Breast epithelium (tissue), 4 donors: ENCODE measurements at regions not wholly inside any gene's neighbourhood (a gene's known extent, or its start where the extent isn't known, plus 50 kb on each side); places are given as distances from the start of the nearest gene placed in this dataset.

Source experiments
- DNase-seq, 2 donors: peaks; one replicate each; pipeline ENCODE4 v3.0.0-alpha.2; 2019; ENCODE audit warnings: low spot score in 2 of 2
- H3K27ac ChIP-seq, 2 donors: fragments of 200-600 bp; sonication (generic) in 1 of 2; one replicate each; pipeline ENCODE4 v1.5.1; 2016 to 2019; ENCODE audit warnings: mild to moderate bottlenecking in 1 of 2
- H3K27me3 ChIP-seq, 2 donors: fragments of 200-600 bp; sonication (generic) in 1 of 2; one replicate each; pipeline versions ENCODE4 v1.5.1 to v1.6.0; 2017 to 2019; ENCODE audit warnings: control low read depth in 1 of 2, mild to moderate bottlenecking in 1 of 2
- H3K36me3 ChIP-seq: fragments of 200-600 bp; one replicate; pipeline ENCODE4 v1.5.1; 2019
- H3K4me1 ChIP-seq, 2 donors: fragments of 200-600 bp; sonication (generic); one replicate each; pipeline ENCODE4 v1.5.1; 2016 to 2019; ENCODE audit warnings: control low read depth in 1 of 2
- H3K4me3 ChIP-seq, 3 donors: fragments of 200-600 bp; sonication (generic); 1 replicate in 2 of 3; 2 replicates in 1 of 3; pipeline ENCODE4 v1.5.1; 2016 to 2019; ENCODE audit warnings: mild to moderate bottlenecking in 3 of 3, moderate library complexity in 2 of 3
- H3K9me3 ChIP-seq, 2 donors: fragments of 200-600 bp; sonication (generic) in 1 of 2; one replicate each; pipeline ENCODE4 v1.5.1; 2016 to 2019; ENCODE audit warnings: control low read depth in 1 of 2
- POLR2A ChIP-seq: fragments of 450-650 bp; IDR thresholded peaks from one replicate; pipeline ENCODE4 v1.6.1; 2016; ENCODE audit warnings: antibody characterized with exemption, mild to moderate bottlenecking, moderate library complexity
- POLR2AphosphoS5 ChIP-seq, 3 donors: sonication (generic); formaldehyde crosslinking; IDR thresholded peaks; one replicate each; pipeline ENCODE4 v1.6.1; 2017; ENCODE audit warnings: antibody characterized with exemption in 3 of 3
- intact Hi-C: fragments of 100-400 bp; cut with DNase I; formaldehyde crosslinking; loops from one replicate; pipeline ENCODE4 v1.15.1; 2023; ENCODE audit warnings: low total_unique reads
- TF ChIP-seq, protein P1 (sequence below), 3 donors: fragments of 450-650 bp; IDR thresholded peaks; one replicate each; pipeline ENCODE4 v1.5.1; 2016 to 2017; ENCODE audit warnings: antibody characterized with exemption in 3 of 3, mild to moderate bottlenecking in 3 of 3, moderate library complexity in 3 of 3

DNA sequence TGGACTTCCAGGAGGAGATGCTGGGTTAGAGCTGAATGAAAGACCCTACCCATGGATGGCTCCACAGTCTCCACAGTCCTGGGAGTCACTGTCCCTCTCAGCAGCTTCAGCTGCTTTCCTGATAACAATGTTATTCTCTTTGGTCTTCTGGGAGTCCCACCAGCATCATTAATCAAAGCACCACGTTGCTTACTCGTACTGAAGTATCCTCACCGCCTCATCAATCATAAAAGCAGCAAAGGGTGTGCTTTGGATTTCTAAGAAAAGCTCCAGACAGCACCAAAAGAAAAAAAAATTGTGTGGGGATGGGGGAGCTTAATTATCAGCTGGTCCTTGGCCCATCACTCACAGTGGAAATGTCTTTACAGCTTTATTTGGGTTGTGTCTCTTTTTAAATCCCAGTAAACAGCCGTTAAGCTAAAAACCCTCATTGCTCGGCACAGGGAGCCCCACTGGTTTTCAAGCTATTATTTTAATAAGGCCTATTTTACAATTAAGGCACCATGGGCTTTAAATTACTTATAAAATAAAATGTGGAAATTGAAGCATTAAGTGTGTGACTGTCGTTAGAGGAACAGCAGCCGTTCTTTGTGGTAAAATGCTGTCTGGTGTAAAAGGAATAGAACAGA lies 538.0 kb downstream of the EBF1 start:
- no peak for TF ChIP-seq POLR2AphosphoS5 (IDR thresholded peaks at IDR 0.05)
- TF ChIP-seq POLR2A, result no peak
- TF ChIP-seq, protein P1, sequence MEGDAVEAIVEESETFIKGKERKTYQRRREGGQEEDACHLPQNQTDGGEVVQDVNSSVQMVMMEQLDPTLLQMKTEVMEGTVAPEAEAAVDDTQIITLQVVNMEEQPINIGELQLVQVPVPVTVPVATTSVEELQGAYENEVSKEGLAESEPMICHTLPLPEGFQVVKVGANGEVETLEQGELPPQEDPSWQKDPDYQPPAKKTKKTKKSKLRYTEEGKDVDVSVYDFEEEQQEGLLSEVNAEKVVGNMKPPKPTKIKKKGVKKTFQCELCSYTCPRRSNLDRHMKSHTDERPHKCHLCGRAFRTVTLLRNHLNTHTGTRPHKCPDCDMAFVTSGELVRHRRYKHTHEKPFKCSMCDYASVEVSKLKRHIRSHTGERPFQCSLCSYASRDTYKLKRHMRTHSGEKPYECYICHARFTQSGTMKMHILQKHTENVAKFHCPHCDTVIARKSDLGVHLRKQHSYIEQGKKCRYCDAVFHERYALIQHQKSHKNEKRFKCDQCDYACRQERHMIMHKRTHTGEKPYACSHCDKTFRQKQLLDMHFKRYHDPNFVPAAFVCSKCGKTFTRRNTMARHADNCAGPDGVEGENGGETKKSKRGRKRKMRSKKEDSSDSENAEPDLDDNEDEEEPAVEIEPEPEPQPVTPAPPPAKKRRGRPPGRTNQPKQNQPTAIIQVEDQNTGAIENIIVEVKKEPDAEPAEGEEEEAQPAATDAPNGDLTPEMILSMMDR (IDR thresholded peaks at IDR 0.05), result no peak
- DNase-seq, result no peak
- intact Hi-C loops, result no loop called here

DNA sequence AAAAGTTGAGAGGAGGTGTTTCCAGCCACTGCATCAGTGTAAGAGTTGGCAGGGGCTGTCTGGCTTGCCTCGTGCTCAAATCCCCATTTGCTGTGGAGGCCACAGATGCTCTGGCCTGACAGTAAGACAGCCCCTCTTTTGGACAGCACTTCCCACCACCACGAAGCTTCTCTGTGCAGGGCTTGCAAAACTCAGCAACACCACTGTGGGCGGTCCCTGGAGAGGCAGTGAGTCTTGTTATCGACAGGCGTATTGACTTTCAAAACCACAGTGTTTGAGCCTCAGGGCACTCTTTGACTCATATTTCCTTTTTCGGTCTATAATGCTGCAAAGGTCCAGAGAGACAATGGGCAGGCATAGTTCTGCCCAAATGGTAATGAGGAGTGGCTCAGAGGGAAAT lies 539.5 kb downstream of the EBF1 start:
- no peak for DNase-seq
- TF ChIP-seq POLR2AphosphoS5 (IDR thresholded peaks at IDR 0.05), result no peak
- TF ChIP-seq, protein P1 (IDR thresholded peaks at IDR 0.05), result no peak
- no peak for TF ChIP-seq POLR2A

More for the DNA sequence above, 538.0 kb downstream of the EBF1 start:
- Histone ChIP-seq H3K4me1 (no peaks in the 10 kb centered on the region), H3K9me3 (no peaks in the 10 kb centered on the region), H3K27ac (no peak overlapping the region), H3K36me3 (no peaks in the 10 kb centered on the region), H3K4me3 (no peak overlapping the region), H3K27me3 (no peaks in the 10 kb centered on the region)

GRCh38 chr5:158559643-158560042 lies 540.1 kb downstream of the EBF1 start:
- no peaks in the 10 kb centered on the region for H3K9me3 ChIP-seq
- TF ChIP-seq POLR2A (no peak), POLR2AphosphoS5 (IDR thresholded peaks at IDR 0.05) (no peak)
- TF ChIP-seq, protein P1 (IDR thresholded peaks at IDR 0.05), result no peak
- intact Hi-C loops, result no loop called here
- H3K4me1 ChIP-seq, result no peaks in the 10 kb centered on the region
- no peaks in the 10 kb centered on the region for H3K27me3 ChIP-seq
- DNase-seq, result no peak
- no peak overlapping the region for H3K27ac ChIP-seq
- H3K4me3 ChIP-seq, result no peak overlapping the region
- H3K36me3 ChIP-seq, result no peaks in the 10 kb centered on the region

More for the DNA sequence above, 539.5 kb downstream of the EBF1 start:
- H3K9me3 ChIP-seq, result no peaks in the 10 kb centered on the region
- no peak overlapping the region for H3K27ac ChIP-seq
- H3K36me3 ChIP-seq, result no peaks in the 10 kb centered on the region
- H3K4me1 ChIP-seq, result no peaks in the 10 kb centered on the region
- no peaks in the 10 kb centered on the region for H3K27me3 ChIP-seq
- no peak overlapping the region for H3K4me3 ChIP-seq
- intact Hi-C loops, result no loop called here

- no peak overlapping the region for H3K27ac ChIP-seq
- no peak overlapping the region for H3K4me3 ChIP-seq
- no peaks in the 10 kb centered on the region for H3K36me3 ChIP-seq
- no peaks in the 10 kb centered on the region for H3K9me3 ChIP-seq
- TF ChIP-seq, protein P1 (IDR thresholded peaks at IDR 0.05), result no peak
- TF ChIP-seq POLR2A (no peak), POLR2AphosphoS5 (IDR thresholded peaks at IDR 0.05) (no peak)
- H3K4me1 ChIP-seq, result no peaks in the 10 kb centered on the region
- no peaks in the 10 kb centered on the region for H3K27me3 ChIP-seq
- intact Hi-C loops, result no loop called here
- DNase-seq, result no peak
These were observed 540.6 kb downstream of the EBF1 start for GRCh38 chr5:158559066-158559465.

- H3K36me3 ChIP-seq, result no peaks in the 10 kb centered on the region
- H3K4me3 ChIP-seq, result no peak overlapping the region
- H3K4me1 ChIP-seq, result no peaks in the 10 kb centered on the region
- intact Hi-C loops, result no loop called here
- no peaks in the 10 kb centered on the region for H3K9me3 ChIP-seq
- H3K27me3 ChIP-seq, result no peaks in the 10 kb centered on the region
- peak overlapping the region in 1 of 2 donors; percentile 69 for H3K27ac ChIP-seq
- no peak for DNase-seq
- TF ChIP-seq POLR2AphosphoS5 (IDR thresholded peaks at IDR 0.05), result peak in 1 of 3 donors; percentile 67
- TF ChIP-seq POLR2A, result no peak
These were observed 545.8 kb downstream of the EBF1 start for GRCh38 chr5:158553962-158554336.
